HFF-Myc (cell line): ENCODE measurements at regions not wholly inside any gene's neighbourhood (a gene's known extent, or its start where the extent isn't known, plus 50 kb on each side); places are given as distances from the start of the nearest gene placed in this dataset.

ENCODE experiments used
- DNase-seq: peaks from one replicate; pipeline ENCODE4 v3.0.0-alpha.2; 2011; ENCODE audit warnings: low read depth; ENCODE audit errors: extremely low read depth
- H3K4me3 ChIP-seq: replicated peaks from 2 replicates; pipeline ENCODE4 v1.5.1; 2011; ENCODE audit warnings: low read depth, mild to moderate bottlenecking, control low read depth, low read length
- TF ChIP-seq, protein P1 (sequence below): IDR thresholded peaks from 2 replicates; pipeline ENCODE4 v1.5.1; 2012; ENCODE audit warnings: mild to moderate bottlenecking, low read depth, low read length, control low read depth; ENCODE audit errors: missing control alignments

DNA sequence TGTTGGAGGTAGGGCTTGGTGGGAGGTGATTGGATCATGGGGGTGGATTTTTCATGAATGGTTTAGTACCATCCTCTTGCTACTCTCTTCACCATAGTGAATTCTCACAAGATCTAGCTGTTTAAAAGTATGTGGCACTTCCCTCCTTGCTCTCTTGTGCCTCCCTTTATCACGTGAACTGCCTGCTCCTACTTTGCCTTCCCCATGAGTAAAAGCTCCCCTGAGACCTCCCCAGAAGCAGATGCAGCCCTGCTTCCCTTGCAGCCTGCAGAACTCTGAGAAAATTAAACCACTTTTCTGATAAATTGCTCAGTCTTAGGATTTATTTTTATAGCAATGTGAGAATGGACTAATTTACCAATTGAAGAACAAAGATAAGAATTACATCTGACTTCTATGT, 223.1 kb downstream of the RNF144A start:
- no peak overlapping the region for H3K4me3 ChIP-seq
- TF ChIP-seq, protein P1, sequence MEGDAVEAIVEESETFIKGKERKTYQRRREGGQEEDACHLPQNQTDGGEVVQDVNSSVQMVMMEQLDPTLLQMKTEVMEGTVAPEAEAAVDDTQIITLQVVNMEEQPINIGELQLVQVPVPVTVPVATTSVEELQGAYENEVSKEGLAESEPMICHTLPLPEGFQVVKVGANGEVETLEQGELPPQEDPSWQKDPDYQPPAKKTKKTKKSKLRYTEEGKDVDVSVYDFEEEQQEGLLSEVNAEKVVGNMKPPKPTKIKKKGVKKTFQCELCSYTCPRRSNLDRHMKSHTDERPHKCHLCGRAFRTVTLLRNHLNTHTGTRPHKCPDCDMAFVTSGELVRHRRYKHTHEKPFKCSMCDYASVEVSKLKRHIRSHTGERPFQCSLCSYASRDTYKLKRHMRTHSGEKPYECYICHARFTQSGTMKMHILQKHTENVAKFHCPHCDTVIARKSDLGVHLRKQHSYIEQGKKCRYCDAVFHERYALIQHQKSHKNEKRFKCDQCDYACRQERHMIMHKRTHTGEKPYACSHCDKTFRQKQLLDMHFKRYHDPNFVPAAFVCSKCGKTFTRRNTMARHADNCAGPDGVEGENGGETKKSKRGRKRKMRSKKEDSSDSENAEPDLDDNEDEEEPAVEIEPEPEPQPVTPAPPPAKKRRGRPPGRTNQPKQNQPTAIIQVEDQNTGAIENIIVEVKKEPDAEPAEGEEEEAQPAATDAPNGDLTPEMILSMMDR, result no peak

DNA sequence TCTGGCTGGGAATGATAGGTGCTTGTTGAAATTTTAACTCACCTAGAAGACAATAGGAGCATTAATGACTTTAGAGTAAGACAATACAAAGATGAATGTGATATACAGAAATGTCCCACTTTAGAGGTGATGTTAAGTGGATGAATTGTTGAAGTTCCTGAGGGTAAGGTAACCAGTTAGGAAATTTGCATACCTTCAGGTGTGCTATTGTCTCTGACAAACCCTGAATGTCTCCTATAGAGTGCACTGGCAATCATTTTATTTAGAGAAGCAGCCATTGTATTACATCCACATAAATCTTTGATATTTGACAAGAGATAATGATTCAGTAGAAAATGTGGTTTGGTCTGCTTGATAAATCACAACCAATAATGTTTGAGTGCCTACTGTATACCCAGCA, 228.5 kb downstream of the RNF144A start:
- DNase-seq, result no peak
- no peak overlapping the region for H3K4me3 ChIP-seq
- TF ChIP-seq, protein P1, result no peak

More for the DNA sequence above, 223.1 kb downstream of the RNF144A start:
- no peak for DNase-seq

DNA sequence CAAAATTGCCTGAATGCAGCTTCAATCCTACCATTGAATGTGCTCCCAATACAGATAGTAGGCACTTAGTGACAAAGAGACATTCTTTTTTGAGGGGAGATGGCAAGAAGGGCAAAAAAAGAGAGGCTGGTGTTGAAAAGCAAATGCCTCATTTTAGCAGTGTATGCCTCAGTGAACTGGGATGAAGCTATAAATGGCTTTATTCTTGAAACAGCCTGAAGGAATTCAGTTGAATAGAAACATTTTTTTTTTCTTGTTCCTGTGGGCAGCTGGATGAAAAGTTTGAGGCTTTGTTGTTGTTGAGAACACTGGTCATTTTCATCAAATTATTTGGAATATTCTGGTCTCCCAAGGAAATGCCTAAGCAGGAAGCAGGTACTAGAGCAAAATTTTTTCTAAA, 228.9 kb downstream of the RNF144A start:
- DNase-seq, result no peak
- no peak overlapping the region for H3K4me3 ChIP-seq
- TF ChIP-seq, protein P1, result no peak

DNA sequence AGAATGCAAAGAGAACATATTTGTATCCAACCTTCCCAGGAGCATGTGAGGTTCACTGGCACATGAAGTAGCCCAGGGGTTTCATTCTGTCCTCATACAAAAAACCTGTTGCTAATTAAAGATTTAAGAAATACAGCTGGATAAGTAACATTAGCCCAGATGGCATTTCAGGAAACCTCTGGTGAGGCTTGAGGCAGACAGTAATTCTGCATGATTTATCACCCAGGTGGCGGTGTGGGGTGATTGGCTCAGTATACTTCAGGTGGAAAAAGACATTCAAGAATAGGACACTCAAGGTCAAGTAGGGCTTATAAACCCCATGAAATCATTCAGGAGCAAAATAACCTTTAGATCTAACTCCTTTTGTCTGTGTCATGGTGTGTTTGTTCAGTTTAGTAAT, 237.4 kb downstream of the RNF144A start:
- TF ChIP-seq, protein P1, result no peak
- DNase-seq, result no peak
- no peak overlapping the region for H3K4me3 ChIP-seq

DNA sequence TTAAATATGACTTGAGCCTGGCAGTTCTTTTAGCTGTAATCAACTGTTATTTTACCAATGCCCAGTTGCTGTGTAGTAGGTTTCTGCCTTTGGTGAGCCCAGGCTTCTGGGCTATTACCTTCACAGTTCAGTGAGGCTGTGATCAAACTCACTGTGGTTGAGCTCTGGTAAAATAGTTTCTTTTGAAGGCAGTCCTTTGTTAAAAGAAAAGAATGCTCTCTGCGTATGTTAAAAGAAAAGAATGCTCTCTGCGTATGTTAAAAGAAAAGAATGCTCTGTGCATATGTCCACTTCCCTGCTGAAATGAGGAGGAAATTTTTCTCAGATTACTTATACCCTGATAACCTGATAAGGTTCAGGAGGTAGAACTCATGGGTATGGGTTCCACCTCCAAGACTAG, 244.3 kb downstream of the RNF144A start:
- TF ChIP-seq, protein P1, result no peak
- no peak for DNase-seq
- no peak overlapping the region for H3K4me3 ChIP-seq

DNA sequence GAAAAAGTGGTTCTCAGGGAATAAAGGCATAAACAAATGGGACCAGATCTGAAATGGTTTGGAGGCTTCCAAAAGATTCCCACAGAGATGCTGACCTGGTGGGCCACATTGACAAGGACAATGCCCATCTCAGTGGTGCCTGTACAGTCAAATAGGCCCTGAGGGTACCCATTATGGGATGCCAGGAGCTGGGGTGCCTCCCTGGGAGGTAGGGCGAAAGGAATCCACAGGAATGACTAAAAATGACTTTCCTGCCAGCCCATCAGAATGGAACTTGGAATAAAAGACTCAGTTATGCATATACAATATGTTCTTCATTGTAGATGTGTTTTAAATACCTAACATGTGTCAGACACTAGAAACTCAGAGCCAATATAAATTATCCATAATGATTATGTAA, 248.5 kb downstream of the RNF144A start:
- H3K4me3 ChIP-seq, result no peak overlapping the region
- no peak for DNase-seq
- TF ChIP-seq, protein P1, result no peak

DNA sequence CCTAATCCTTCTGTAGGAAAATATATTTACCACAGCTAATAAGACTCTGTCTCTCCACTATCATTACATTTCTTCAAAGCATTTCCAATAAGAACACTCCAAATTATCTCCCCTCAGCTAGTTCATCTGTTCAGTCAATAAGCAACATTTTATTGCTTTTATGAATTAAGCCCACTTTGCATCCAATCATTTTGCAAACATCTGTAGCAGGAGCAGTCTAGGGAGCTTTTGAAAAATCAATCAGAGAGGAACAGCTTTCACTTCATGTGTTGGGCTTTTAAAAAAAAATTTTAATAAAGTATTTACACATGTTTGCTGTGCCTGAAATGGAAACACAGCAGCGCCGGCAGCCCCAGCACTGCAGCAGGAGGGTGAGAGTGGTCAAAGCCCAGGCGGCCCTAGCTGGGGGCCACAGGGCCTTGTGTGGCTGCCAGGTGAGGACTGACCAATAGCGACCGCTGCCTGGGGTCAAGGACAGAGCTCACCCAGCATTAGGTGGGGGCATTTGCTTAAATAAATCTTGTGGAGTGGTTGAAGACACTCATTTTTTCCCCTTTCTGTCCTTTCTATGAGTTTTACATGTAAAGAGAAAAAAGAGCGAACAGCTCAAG, 250.7 kb downstream of the RNF144A start:
- DNase-seq, result no peak
- TF ChIP-seq, protein P1, result no peak

More for the DNA sequence above, 250.7 kb downstream of the RNF144A start:
- H3K4me3 ChIP-seq, result no peak overlapping the region
